Ascending aorta (tissue), 2 donors: ENCODE measurements at regions not wholly inside any gene's neighbourhood (a gene's known extent, or its start where the extent isn't known, plus 50 kb on each side); places are given as distances from the start of the nearest gene placed in this dataset.
"Not testable (repeated sequence)": the region's sequence is repeated elsewhere in the genome, so short reads cannot be mapped to it uniquely, and the experiment has no call there.

ENCODE experiments used
- DNase-seq, 2 donors: peaks; one replicate each; pipeline ENCODE4 v3.0.0-alpha.2; 2019; ENCODE audit warnings: low spot score in 2 of 2
- H3K27ac ChIP-seq, 2 donors: fragments of 200-600 bp; sonication (generic); one replicate each; pipeline ENCODE4 v1.5.1; 2016 to 2017; ENCODE audit warnings: mild to moderate bottlenecking in 1 of 2
- H3K27me3 ChIP-seq: fragments of 200-600 bp; sonication (generic); one replicate; pipeline ENCODE4 v1.5.1; 2017
- H3K36me3 ChIP-seq, 2 donors: fragments of 200-600 bp; sonication (generic); one replicate each; pipeline ENCODE4 v1.5.1; 2016
- H3K4me1 ChIP-seq, 2 donors: fragments of 200-600 bp; sonication (generic); one replicate each; pipeline ENCODE4 v1.5.1; 2016 to 2017; ENCODE audit warnings: mild to moderate bottlenecking in 1 of 2
- H3K4me3 ChIP-seq, 2 donors: fragments of 200-600 bp; sonication (generic); one replicate each; pipeline ENCODE4 v1.5.1; 2016 to 2017; ENCODE audit warnings: mild to moderate bottlenecking in 1 of 2
- H3K9me3 ChIP-seq, 2 donors: fragments of 200-600 bp; sonication (generic); one replicate each; pipeline ENCODE4 v1.5.1; 2016
- intact Hi-C: fragments of 100-400 bp; cut with DNase I; formaldehyde crosslinking; loops from one replicate; pipeline ENCODE4 v1.15.1; 2023
- TF ChIP-seq, protein P1 (sequence below), 3 experiments: fragments of 200-600 bp in 2 of 3; fragments of 450-650 bp in 1 of 3; sonication (generic) in 2 of 3; IDR thresholded peaks; one replicate each; pipeline ENCODE4 v1.5.1; 2016 to 2019; ENCODE audit warnings: antibody characterized with exemption in 3 of 3, mild to moderate bottlenecking in 1 of 3, moderate library complexity in 1 of 3

DNA sequence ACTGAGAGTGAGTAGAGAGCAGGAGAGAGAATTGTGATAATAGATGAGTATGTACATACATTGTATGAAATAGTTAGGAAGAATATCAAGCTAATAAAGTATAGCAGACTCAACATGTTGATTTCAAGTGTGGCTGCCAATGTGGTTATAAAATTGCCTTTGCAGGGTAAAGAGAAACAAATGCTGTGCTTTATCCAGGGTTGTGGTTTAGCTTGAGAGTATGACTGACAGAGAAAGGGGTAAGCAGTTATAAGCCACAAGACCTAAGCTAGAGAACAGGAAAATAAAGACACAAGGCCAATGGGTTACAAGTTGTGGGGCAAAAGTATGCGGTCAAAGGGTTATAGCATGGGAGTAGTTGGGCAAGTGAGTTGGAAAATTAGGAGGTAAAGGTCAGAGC, 1217.5 kb downstream of the DIAPH3 start:
- TF ChIP-seq, protein P1, sequence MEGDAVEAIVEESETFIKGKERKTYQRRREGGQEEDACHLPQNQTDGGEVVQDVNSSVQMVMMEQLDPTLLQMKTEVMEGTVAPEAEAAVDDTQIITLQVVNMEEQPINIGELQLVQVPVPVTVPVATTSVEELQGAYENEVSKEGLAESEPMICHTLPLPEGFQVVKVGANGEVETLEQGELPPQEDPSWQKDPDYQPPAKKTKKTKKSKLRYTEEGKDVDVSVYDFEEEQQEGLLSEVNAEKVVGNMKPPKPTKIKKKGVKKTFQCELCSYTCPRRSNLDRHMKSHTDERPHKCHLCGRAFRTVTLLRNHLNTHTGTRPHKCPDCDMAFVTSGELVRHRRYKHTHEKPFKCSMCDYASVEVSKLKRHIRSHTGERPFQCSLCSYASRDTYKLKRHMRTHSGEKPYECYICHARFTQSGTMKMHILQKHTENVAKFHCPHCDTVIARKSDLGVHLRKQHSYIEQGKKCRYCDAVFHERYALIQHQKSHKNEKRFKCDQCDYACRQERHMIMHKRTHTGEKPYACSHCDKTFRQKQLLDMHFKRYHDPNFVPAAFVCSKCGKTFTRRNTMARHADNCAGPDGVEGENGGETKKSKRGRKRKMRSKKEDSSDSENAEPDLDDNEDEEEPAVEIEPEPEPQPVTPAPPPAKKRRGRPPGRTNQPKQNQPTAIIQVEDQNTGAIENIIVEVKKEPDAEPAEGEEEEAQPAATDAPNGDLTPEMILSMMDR (IDR thresholded peaks at IDR 0.05) = no peak
- no peak overlapping the region for H3K4me3 ChIP-seq
- DNase-seq = no peak
- intact Hi-C loops = no loop called here
- no peak overlapping the region for H3K27ac ChIP-seq
- no peaks in the 10 kb centered on the region for H3K27me3 ChIP-seq
- no peaks in the 10 kb centered on the region for H3K36me3 ChIP-seq
- peaks cover 0 to 5% of the 10 kb centered on the region in 2 donors for H3K9me3 ChIP-seq
- no peaks in the 10 kb centered on the region for H3K4me1 ChIP-seq

DNA sequence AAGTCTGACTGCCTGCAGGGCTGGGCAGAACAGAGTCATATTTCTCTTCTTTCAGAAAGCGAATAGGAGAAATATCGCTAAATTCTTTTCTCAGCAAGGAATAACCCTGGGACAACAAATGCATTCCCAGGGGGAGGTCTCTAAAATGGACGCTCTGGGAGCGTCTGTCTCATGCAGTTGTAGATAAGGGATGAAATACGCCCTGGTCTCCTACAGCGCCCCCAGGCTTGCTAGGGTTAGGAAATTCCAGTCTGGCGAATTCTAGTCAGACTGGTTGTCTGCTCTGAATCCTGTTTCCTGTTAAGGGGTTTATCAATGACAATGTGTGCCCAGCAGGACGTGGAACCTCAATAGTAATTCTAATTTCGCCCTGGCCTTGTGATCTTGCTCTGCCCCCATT, 1214.1 kb downstream of the DIAPH3 start:
- Histone ChIP-seq H3K27me3 (no peaks in the 10 kb centered on the region), H3K36me3 (no peaks in the 10 kb centered on the region), H3K4me3 (no peak overlapping the region), H3K27ac (no peak overlapping the region), H3K4me1 (no peaks in the 10 kb centered on the region), H3K9me3 (peaks cover 0 to 5% of the 10 kb centered on the region in 2 donors)
- DNase-seq = no peak
- TF ChIP-seq, protein P1 (IDR thresholded peaks at IDR 0.05) = no peak
- intact Hi-C loops = no loop called here

DNA sequence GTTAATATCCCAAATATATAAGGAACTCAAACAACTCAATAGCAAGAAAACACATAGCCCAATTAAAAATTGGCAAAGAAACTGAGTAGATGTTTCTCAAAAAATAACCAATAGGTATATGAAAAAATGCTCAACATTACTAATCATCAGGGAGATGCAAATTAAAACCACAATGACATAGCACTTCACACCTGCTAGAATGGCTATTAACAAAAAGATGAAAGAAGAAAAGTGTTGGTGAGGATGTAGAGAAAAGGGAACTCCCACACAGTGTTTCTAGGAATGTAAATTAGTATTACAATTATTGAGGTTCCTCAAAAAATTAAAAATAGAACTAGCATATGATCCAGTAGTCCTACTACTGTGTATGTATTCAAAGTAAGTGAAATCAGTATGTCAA, 1212.8 kb downstream of the DIAPH3 start:
- H3K4me1 ChIP-seq = no peaks in the 10 kb centered on the region
- intact Hi-C loops = no loop called here
- no peak overlapping the region for H3K27ac ChIP-seq
- TF ChIP-seq, protein P1 (IDR thresholded peaks at IDR 0.05) = no peak
- no peaks in the 10 kb centered on the region for H3K27me3 ChIP-seq
- H3K4me3 ChIP-seq = no peak overlapping the region
- peaks cover 0 to 5% of the 10 kb centered on the region in 2 donors for H3K9me3 ChIP-seq
- no peaks in the 10 kb centered on the region for H3K36me3 ChIP-seq
- no peak for DNase-seq

DNA sequence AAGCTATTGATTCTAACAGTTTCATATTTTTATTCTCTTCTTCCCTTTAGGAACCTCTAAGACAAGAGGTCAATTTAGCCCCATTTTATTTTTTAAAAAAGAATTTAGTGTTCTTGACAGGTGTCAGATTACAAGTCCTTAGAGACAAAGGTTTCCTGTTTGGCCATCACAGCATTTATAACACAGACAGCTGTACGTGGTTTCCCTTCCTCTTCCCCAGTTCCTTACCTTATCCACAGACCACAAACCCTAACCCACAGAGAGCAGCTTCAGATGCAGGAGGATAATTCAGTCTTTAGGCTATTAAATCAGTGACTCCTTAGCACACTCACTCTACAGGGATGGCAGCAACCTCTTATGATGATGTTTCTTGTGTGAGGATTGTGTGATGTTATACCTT, 1210.1 kb downstream of the DIAPH3 start:
- H3K27me3 ChIP-seq = no peaks in the 10 kb centered on the region
- peaks cover 0 to 5% of the 10 kb centered on the region in 2 donors for H3K9me3 ChIP-seq
- no peak overlapping the region for H3K27ac ChIP-seq
- DNase-seq = no peak
- intact Hi-C loops = no loop called here
- no peak overlapping the region for H3K4me3 ChIP-seq
- no peaks in the 10 kb centered on the region for H3K4me1 ChIP-seq
- no peaks in the 10 kb centered on the region for H3K36me3 ChIP-seq
- TF ChIP-seq, protein P1 (IDR thresholded peaks at IDR 0.05) = no peak

DNA sequence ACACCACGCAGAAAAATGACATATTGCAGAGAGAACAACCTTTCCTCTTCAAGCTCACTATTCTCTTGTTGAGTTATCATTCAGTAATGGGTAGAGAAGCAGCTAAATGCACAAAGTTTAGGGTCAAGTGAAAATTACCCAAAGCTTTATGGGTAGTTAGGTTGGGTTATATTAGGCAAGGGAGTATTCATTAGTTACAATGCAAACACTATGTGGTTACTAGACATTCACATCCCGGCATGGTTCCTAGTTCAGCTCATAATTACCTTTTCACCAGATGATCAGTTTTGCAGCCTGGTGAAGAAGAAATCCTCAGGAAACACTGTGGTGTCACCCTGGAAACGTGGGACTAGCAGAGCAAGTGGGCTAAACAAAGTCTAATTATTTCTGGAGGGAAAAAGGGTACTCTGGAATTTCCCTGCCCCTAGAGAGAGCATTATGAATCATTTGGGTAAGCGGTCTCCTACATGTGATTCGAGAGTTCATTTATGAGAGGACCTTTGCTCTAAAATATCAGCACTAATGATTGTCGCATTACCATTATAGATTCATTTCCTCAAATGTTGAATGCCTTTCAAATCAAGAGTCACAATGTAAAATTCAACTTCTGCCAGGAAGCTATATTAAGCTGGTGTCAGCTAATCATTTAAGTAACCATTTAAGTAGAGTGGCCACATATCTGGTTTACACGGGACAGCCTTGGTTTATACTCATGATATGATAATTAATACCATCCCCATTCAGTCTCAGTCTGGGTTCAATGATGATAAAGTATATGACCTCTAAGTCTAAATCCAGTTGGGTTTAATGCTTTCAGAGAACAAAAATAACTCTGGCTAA, 1208.0 kb downstream of the DIAPH3 start:
- Histone ChIP-seq H3K4me3 (no peak overlapping the region), H3K36me3 (no peaks in the 10 kb centered on the region), H3K4me1 (no peaks in the 10 kb centered on the region), H3K27ac (no peak overlapping the region), H3K27me3 (no peaks in the 10 kb centered on the region), H3K9me3 (no peaks in the 10 kb centered on the region)
- DNase-seq = no peak
- intact Hi-C loops = no loop called here
- TF ChIP-seq, protein P1 (IDR thresholded peaks at IDR 0.05) = no peak

DNA sequence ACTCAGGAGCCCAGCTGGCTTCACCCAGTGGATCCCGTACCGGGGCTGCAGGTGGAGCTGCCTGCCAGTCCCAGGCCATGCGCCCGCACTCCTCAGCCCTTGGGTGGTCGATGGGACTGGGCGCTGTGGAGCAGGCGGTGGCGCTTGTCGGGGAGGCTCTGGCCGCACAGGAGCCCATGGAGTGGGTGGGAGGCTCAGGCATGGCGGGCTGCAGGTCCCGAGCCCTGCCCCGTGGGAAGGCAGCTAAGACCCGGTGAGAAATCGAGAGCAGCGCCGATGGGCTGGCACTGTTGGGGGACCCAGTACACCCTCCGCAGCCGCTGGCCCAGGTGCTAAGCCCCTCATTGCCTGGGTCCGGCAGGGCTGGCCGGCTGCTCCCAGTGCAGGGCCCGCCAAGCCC, 1205.6 kb downstream of the DIAPH3 start:
- DNase-seq, intact Hi-C loops: not testable (repeated sequence)

More for the DNA sequence above, 1205.6 kb downstream of the DIAPH3 start:
- H3K36me3 ChIP-seq, H3K9me3 ChIP-seq, H3K4me1 ChIP-seq, H3K27ac ChIP-seq, H3K27me3 ChIP-seq, H3K4me3 ChIP-seq: not testable (repeated sequence)
